Globus pallidus (tissue), 1 donor: ENCODE measurements at regions not wholly inside any gene's neighbourhood (a gene's known extent, or its start where the extent isn't known, plus 50 kb on each side); places are given as distances from the start of the nearest gene placed in this dataset.
A peak's percentile ranks its signal among the peaks of the same experiment; 100 is the strongest.

Source experiments
- DNase-seq: peaks from one replicate; pipeline ENCODE4 v3.0.0-alpha.2; 2015; ENCODE audit warnings: low spot score

DNA sequence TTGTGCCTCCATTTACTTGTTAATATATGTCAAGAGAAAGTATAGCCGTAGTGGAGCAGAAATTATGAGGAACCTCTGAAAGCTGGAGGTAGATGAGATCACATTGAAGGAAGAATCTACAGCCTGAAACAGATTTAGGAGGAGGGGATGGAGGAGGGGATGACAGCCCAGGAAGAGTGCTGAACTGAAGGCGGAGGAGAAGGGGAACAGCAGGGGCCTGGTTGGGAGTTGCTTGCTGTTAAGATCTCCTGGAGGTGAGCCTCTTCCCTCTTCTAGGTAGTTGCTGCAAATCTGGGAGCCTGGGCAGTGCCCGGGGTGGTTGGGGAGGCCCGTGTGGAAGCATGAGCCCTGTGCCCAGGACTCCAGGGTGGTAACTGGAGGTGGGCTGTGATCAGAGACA, 111.8 kb upstream of the SEMA6A start:
- DNase-seq = no peak

GRCh38 chr5:116685931-116686330, 111.3 kb upstream of the SEMA6A start:
- no peak for DNase-seq

GRCh38 chr5:116685069-116685468, 110.4 kb upstream of the SEMA6A start:
- no peak for DNase-seq

GRCh38 chr5:116681334-116682013, 106.9 kb upstream of the SEMA6A start:
- DNase-seq = no peak

DNA sequence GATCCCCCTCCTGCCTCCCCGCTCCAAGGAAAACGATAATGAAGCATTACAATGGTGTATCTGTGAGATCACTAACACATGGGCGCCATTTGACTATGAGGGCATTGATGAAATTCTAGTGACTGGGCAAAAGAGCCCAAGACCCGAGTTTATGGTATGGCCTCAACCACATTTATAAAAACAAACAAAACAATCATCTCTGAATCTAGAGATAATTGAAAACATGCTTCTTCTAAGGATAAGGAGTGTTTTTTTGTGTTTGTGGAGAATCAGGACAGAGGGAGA, 100.9 kb upstream of the SEMA6A start:
- DNase-seq = peak; percentile 34

GRCh38 chr5:116674881-116675625, 100.4 kb upstream of the SEMA6A start:
- peak; percentile 49 for DNase-seq

- DNase-seq = no peak
Observed at GRCh38 chr5:116673453-116673852, 98.8 kb upstream of the SEMA6A start.

- DNase-seq = no peak
Observed at GRCh38 chr5:116672203-116672602, 97.6 kb upstream of the SEMA6A start.

GRCh38 chr5:116671211-116671736, 96.7 kb upstream of the SEMA6A start:
- DNase-seq = peak; percentile 40

- DNase-seq = peak; percentile 91
Observed at GRCh38 chr5:116669261-116670031, 94.8 kb upstream of the SEMA6A start.

- DNase-seq = no peak
Observed at GRCh38 chr5:116668390-116668789, 93.8 kb upstream of the SEMA6A start.

GRCh38 chr5:116666901-116667300, 92.3 kb upstream of the SEMA6A start:
- DNase-seq = no peak

GRCh38 chr5:116664988-116665387, 90.4 kb upstream of the SEMA6A start:
- DNase-seq = no peak

DNA sequence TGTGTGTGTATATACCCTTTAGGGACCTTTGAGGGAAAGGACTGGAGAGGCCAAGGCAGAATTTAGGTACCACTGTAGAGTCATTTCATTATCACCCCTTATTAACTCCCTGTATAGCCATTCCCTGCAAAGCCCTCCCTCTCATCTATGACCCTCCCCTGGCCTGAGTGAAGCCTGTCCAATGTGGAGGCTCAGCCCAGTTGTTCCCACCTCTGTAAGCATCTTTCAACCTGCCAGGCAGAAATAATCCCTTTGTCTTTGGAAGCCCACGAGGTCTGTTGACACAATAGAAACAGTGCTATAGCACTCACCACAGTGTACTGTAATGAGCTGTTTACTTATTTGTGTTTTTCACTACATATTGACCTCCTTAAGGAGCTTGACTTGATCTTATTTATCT, 88.5 kb upstream of the SEMA6A start:
- no peak for DNase-seq

DNA sequence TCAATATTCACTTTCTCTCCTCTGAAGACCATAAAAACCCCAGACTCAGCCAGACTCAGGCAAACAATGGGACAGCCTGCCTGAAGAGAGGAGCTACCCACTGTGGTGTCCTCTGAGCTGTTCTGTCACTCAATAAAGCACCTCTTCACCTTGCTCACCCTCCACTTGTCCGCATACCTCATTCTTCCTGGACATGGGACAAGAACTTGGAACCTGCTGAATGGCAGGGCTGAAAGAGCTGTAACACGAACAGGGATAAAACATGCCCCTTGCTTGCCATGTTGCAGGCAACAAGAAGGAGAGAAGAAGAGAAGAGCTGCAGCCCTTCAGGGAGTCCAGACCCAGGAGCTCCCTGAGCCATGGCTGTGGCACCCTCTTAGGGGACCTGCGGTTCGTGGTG, 86.8 kb upstream of the SEMA6A start:
- DNase-seq = no peak

GRCh38 chr5:116660929-116661328, 86.3 kb upstream of the SEMA6A start:
- no peak for DNase-seq

- DNase-seq = no peak
Observed at GRCh38 chr5:116658830-116659229, 84.2 kb upstream of the SEMA6A start.

DNA sequence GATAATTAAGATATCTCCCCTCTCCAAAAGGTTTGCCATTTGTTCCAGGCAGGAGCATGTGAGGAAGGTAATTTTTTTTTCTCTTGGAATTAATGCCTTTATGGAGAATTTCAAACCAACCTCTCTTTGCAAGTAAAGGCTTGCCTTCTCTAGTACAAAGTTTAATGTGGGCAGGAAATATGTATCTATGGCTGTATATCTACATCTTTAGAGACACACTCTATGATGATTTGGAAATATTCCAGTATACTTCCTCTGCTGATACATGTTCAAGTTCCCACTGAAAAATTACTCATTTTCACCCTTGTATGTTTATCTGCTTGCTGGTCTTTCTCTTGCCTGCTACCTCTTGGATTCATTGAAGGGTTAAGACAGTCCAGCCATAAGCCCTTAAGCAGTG, 83.5 kb upstream of the SEMA6A start:
- DNase-seq = no peak

DNA sequence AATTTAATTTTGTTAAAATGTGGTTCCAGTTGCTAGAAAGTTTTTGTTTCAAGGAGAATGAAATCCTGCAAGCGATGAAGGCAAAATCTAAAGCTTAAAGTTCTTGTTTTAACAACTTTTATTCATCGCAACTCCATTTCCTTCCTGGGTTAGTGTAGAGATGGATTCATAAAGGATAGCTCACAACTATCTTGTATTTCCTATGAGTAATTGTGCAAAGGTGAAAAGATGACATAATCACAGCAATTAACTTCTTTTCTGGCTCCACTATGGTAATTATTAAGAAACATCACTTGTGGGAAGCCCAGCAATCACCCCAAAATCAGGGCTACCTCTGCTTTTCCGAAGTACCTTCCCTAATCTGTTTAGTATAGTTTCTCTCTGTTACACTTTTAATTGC, 80.8 kb upstream of the SEMA6A start:
- no peak for DNase-seq

DNA sequence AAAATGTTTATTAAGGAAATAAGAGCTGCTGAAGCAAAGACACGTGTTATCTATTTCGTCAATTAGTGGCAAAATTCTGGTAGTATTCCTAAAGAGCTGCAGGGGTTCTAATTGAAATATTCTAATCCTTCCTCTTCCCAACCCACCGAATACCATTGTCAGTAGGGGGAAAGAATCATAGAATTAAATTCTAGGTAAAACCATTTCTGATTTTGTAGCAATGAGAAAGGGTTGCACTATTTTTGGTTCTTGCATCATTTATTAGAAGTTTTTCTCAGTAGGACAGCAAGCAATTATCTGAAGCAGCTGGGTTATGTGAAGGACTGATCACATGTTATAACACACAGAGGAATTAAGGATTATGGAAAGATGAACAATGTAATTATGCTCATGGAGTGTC, 80.3 kb upstream of the SEMA6A start:
- DNase-seq = no peak

- DNase-seq = peak; percentile 70
Observed at GRCh38 chr5:116652903-116653302, 78.3 kb upstream of the SEMA6A start.

DNA sequence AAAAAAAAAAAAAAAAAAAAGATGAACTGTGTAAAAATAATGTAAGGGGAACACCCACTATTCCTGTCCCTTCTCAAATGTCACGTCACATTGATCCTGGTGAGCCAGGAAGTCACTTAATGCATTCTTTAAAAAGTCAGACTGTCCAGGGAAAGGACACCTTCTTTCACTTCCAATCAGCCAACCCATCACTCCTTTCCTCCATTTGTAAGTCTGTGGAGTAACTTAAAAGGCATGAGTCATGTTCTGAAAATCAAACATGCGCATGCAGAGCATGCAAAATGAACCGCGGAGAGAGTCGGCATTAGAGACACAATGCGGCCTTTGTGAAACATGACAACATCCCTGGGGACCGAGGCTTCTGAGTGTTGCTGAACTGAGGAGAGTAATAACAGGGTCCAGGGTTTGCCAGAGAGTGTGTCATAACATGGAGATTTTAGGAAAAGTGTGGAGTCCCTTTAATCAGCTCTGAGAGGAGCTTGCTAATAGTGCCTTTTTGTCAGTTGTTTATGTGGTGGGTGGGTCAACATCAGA, 77.6 kb upstream of the SEMA6A start:
- DNase-seq = peak; percentile 97

DNA sequence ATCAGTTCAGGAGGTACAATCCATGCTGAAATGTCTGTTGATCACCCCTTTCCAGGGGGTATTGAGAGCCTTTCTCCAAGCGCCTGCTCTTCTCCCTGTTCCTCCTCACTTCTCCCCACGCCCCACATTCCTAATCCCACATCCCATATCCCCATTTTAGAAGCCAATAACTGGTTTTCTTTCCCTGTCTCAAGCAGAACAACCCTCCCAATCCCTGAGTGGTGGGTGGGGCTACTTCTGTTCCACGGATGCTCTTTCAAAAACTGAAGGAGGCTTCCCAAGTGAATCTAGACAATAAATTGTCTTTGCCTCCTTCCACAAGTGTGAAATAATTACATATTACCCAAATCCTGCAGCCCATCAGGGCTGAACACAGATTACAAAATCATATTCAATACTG, 77.0 kb upstream of the SEMA6A start:
- no peak for DNase-seq
